ENCODE measurements at regions not wholly inside any gene's neighbourhood (a gene's known extent, or its start where the extent isn't known, plus 50 kb on each side); places are given as distances from the start of the nearest gene placed in this dataset.

- intact Hi-C loops (cut with DNase I, micrococcal nuclease): no loop called here
- Histone ChIP-seq H3K9me3 (no peaks in the 10 kb centered on the region), H3K4me1 (ENCODE audit: low read depth) (no peaks in the 10 kb centered on the region), H3K36me3 (ENCODE audit: low read depth) (no peaks in the 10 kb centered on the region), H3K4me3 (no peak overlapping the region)
- TF ChIP-seq CTCF (IDR thresholded peaks at IDR 0.05): no peak
- DNase-seq: no peak
- no peak for ATAC-seq
These were observed 261.6 kb downstream of the DACT1 start for GRCh38 chr14:58899317-58899713.

- no peak for TF ChIP-seq CTCF (IDR thresholded peaks at IDR 0.05)
- Histone ChIP-seq H3K4me3 (no peak overlapping the region), H3K4me1 (ENCODE audit: low read depth) (no peaks in the 10 kb centered on the region), H3K36me3 (ENCODE audit: low read depth) (no peaks in the 10 kb centered on the region), H3K9me3 (no peaks in the 10 kb centered on the region)
- intact Hi-C loops (cut with DNase I, micrococcal nuclease): no loop called here
- ATAC-seq (no peak), DNase-seq (no peak)
These were observed 264.1 kb downstream of the DACT1 start for GRCh38 chr14:58901826-58902225.

GRCh38 chr14:58904776-58905175 lies 267.0 kb downstream of the DACT1 start:
- DNase-seq (no peak), ATAC-seq (no peak)
- Histone ChIP-seq H3K36me3 (ENCODE audit: low read depth) (no peaks in the 10 kb centered on the region), H3K4me3 (no peak overlapping the region), H3K4me1 (ENCODE audit: low read depth) (no peaks in the 10 kb centered on the region), H3K9me3 (no peaks in the 10 kb centered on the region)
- no peak for TF ChIP-seq CTCF (IDR thresholded peaks at IDR 0.05)
- intact Hi-C loops (cut with DNase I, micrococcal nuclease): no loop called here

- TF ChIP-seq CTCF (IDR thresholded peaks at IDR 0.05): no peak
- intact Hi-C loops (cut with DNase I, micrococcal nuclease): no loop called here
- no peaks in the 10 kb centered on the region for H3K4me1 ChIP-seq (ENCODE audit: low read depth)
- no peaks in the 10 kb centered on the region for H3K9me3 ChIP-seq
- H3K36me3 ChIP-seq (ENCODE audit: low read depth): no peaks in the 10 kb centered on the region
- ATAC-seq (no peak), DNase-seq (no peak)
- H3K4me3 ChIP-seq: no peak overlapping the region
These were observed 270.0 kb downstream of the DACT1 start for GRCh38 chr14:58907803-58908202.

GRCh38 chr14:58912287-58912686 lies 274.5 kb downstream of the DACT1 start:
- ATAC-seq (no peak), DNase-seq (no peak)
- TF ChIP-seq CTCF (IDR thresholded peaks at IDR 0.05): no peak
- Histone ChIP-seq H3K4me3 (no peak overlapping the region), H3K36me3 (ENCODE audit: low read depth) (no peaks in the 10 kb centered on the region), H3K9me3 (no peaks in the 10 kb centered on the region), H3K4me1 (ENCODE audit: low read depth) (no peaks in the 10 kb centered on the region)
- intact Hi-C loops (cut with DNase I, micrococcal nuclease): no loop called here

- no peaks in the 10 kb centered on the region for H3K9me3 ChIP-seq
- no peaks in the 10 kb centered on the region for H3K36me3 ChIP-seq (ENCODE audit: low read depth)
- ATAC-seq (peak; percentile 92), DNase-seq (no peak)
- intact Hi-C loops (cut with DNase I, micrococcal nuclease): no loop called here
- no peaks in the 10 kb centered on the region for H3K4me1 ChIP-seq (ENCODE audit: low read depth)
- H3K4me3 ChIP-seq: no peak overlapping the region
- no peak for TF ChIP-seq CTCF (IDR thresholded peaks at IDR 0.05)
These were observed 275.2 kb downstream of the DACT1 start for GRCh38 chr14:58912799-58913432.

All from mucosa of descending colon (tissue), 3 donors.